HEK293T (cell line): ENCODE measurements at regions not wholly inside any gene's neighbourhood (a gene's known extent, or its start where the extent isn't known, plus 50 kb on each side); places are given as distances from the start of the nearest gene placed in this dataset.

Experiments used
- ARNT ChIP-seq: fragments of 450-650 bp; IDR thresholded peaks from 2 replicates; pipeline ENCODE4 v1.6.1; 2017; ENCODE audit warnings: mild to moderate bottlenecking
- BHLHE40 ChIP-seq: fragments of 450-650 bp; IDR thresholded peaks from 2 replicates; pipeline ENCODE4 v1.6.1; 2016; ENCODE audit warnings: mild to moderate bottlenecking, moderate library complexity, borderline replicate concordance
- CTBP1 ChIP-seq: fragments of 450-650 bp; IDR thresholded peaks from 2 replicates; pipeline ENCODE4 v1.6.1; 2016; ENCODE audit warnings: borderline replicate concordance
- ELF4 ChIP-seq: fragments of 450-650 bp; IDR thresholded peaks from 2 replicates; pipeline ENCODE4 v1.6.1; 2017; ENCODE audit warnings: antibody characterized with exemption
- FOXA1 ChIP-seq: fragments of 450-650 bp; IDR thresholded peaks from 2 replicates; pipeline ENCODE4 v1.6.1; 2016; ENCODE audit warnings: mild to moderate bottlenecking
- FOXK2 ChIP-seq: fragments of 450-650 bp; IDR thresholded peaks from 2 replicates; pipeline ENCODE4 v1.6.1; 2016; ENCODE audit warnings: mild to moderate bottlenecking
- FOXM1 ChIP-seq: fragments of 450-650 bp; IDR thresholded peaks from 2 replicates; pipeline ENCODE4 v1.6.1; 2017; ENCODE audit warnings: mild to moderate bottlenecking, borderline replicate concordance
- HDGF ChIP-seq: fragments of 450-650 bp; IDR thresholded peaks from 2 replicates; pipeline ENCODE4 v1.6.1; 2017; ENCODE audit warnings: antibody characterized with exemption, borderline replicate concordance
- NFRKB ChIP-seq: fragments of 450-650 bp; IDR thresholded peaks from 2 replicates; pipeline ENCODE4 v1.6.1; 2016; ENCODE audit warnings: mild to moderate bottlenecking, moderate library complexity
- PKNOX1 ChIP-seq: fragments of 450-650 bp; IDR thresholded peaks from 2 replicates; pipeline ENCODE4 v1.6.1; 2016
- SP1 ChIP-seq: fragments of 450-650 bp; IDR thresholded peaks from 2 replicates; pipeline ENCODE4 v1.6.1; 2017
- SUZ12 ChIP-seq: fragments of 450-650 bp; IDR thresholded peaks from 2 replicates; pipeline ENCODE4 v1.6.1; 2016; ENCODE audit warnings: mild to moderate bottlenecking
- TARDBP ChIP-seq: fragments of 450-650 bp; IDR thresholded peaks from 2 replicates; pipeline ENCODE4 v1.6.1; 2016
- ZNF384 ChIP-seq: fragments of 450-650 bp; IDR thresholded peaks from 2 replicates; pipeline ENCODE4 v1.6.1; 2016

GRCh38 chr6:134764741-134765140 lies 185.2 kb downstream of the ALDH8A1 start:
- TF ChIP-seq SUZ12 (no peak), FOXK2 (no peak), CTBP1 (no peak), ZNF384 (no peak), TARDBP (no peak), ELF4 (no peak), FOXA1 (no peak), SP1 (no peak), BHLHE40 (no peak), ARNT (no peak), HDGF (no peak), NFRKB (no peak), FOXM1 (no peak), PKNOX1 (no peak)
